Renal pelvis (tissue), 1 donor: ENCODE measurements at regions not wholly inside any gene's neighbourhood (a gene's known extent, or its start where the extent isn't known, plus 50 kb on each side); places are given as distances from the start of the nearest gene placed in this dataset.

Experiments
- DNase-seq: peaks from one replicate; pipeline ENCODE4 v3.0.0-alpha.2; 2013

GRCh38 chr16:27123795-27124409 is 57.2 kb downstream of the C16orf82 start:
- DNase-seq: no peak

- no peak for DNase-seq
These were observed 60.6 kb downstream of the C16orf82 start for GRCh38 chr16:27127308-27127707.

- no peak for DNase-seq
These were observed 62.7 kb downstream of the C16orf82 start for GRCh38 chr16:27129401-27129800.

- DNase-seq: no peak
These were observed 65.1 kb upstream of the KDM8 start for GRCh38 chr16:27138257-27138656.

GRCh38 chr16:27145630-27146029 is 57.7 kb upstream of the KDM8 start:
- no peak for DNase-seq

- no peak for DNase-seq
These were observed 53.3 kb upstream of the KDM8 start for GRCh38 chr16:27149986-27150385.

- no peak for DNase-seq
These were observed 51.2 kb upstream of the KDM8 start for GRCh38 chr16:27152121-27152520.

GRCh38 chr16:27152801-27153200 is 50.5 kb upstream of the KDM8 start:
- peak; percentile 27 for DNase-seq
